Cardiac septum (tissue), 1 donor: ENCODE measurements at regions not wholly inside any gene's neighbourhood (a gene's known extent, or its start where the extent isn't known, plus 50 kb on each side); places are given as distances from the start of the nearest gene placed in this dataset.

Experiments
- DNase-seq: peaks from one replicate; pipeline ENCODE4 v3.0.0-alpha.2; 2020; ENCODE audit warnings: low spot score
- intact Hi-C: fragments of 100-400 bp; cut with DNase I; formaldehyde crosslinking; loops from one replicate; pipeline ENCODE4 v1.14.0; 2022
- donor health status: DM: no; HTN: no; CAD: no.

DNA sequence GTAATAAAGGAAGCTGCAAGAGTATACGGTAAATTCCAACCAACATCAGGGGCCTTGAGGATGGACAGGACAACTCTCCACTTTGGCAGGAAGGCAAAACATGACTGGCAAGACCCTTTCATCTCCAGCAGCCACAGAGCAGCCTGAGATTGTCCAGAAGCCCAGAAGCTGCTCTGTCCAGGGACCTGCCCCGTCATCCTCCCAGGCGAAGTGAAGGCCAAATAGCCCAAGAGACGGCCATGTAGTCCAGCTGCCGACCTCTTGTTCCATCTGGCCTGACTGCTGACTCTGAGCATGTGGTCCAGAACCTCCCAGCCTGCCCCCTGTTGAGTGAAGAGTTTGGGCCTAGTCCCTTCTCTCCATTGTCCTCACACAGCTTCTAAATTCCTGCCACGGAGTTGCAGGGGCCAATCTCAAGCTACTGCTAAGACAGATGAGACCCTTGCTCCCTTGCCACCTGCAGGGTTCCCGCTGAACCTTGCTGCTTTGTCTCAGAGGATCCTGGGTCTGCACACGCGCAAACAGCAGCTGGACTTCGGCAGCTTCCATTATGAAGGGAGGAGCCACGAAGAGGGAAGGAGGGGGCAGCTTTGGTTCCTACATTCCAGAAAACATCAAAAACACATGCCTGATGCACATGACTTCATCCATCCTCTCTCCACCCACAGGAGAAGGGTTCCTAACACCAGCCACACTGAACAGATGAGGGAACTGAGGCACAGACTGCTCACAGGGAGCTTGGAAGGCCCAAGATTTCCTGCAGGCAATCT, 196.9 kb downstream of the KATNAL1 start:
- intact Hi-C loops, result no loop called here
- DNase-seq, result peak; percentile 70

DNA sequence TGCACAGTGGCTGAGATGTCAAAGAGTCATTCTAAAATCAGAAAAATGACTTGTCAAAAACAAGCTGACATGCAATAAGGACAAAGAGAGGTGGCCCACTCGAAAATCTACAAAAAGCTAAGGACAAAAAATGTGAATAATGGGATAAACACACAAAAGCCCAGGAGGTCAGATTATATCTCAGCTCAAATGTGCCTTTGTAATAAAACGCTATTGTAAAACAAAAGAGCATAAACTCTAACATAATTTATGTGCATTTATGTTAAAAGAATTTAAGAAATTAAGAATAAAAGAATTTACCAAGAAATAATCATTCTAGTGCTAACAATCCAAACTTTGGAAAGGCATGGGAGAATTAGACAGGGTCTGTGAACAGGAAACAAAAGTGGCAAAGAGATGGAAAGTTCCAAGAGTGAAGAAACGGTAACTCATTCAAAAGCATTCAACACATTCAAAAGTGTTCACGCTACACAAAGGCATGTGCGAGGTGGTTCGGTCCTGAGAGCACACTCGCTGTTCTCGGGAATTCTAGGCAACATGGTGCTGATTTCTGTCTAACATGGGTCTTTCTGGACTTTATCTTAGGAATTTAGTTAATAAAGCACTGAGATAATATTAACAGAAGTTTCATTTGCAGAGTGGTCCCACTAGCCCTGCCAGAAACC, 197.7 kb downstream of the KATNAL1 start:
- no peak for DNase-seq
- intact Hi-C loops, result no loop called here

DNA sequence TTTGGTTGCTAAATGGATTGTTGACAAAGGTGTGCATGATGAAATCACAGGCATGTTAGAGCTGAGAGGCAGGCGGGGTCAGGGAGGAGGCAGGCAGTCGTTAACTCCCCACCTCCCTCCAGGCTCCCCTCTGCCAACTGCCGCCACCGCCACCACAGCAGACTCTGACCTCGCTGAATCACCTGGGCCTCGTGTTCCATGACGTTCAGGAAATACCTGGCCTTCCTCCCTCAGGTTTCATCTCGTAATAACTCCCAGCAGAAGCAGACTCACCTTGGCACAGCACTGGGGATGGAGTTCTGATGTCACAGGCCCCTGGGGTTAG, 198.5 kb downstream of the KATNAL1 start:
- intact Hi-C loops, result no loop called here
- DNase-seq, result no peak

DNA sequence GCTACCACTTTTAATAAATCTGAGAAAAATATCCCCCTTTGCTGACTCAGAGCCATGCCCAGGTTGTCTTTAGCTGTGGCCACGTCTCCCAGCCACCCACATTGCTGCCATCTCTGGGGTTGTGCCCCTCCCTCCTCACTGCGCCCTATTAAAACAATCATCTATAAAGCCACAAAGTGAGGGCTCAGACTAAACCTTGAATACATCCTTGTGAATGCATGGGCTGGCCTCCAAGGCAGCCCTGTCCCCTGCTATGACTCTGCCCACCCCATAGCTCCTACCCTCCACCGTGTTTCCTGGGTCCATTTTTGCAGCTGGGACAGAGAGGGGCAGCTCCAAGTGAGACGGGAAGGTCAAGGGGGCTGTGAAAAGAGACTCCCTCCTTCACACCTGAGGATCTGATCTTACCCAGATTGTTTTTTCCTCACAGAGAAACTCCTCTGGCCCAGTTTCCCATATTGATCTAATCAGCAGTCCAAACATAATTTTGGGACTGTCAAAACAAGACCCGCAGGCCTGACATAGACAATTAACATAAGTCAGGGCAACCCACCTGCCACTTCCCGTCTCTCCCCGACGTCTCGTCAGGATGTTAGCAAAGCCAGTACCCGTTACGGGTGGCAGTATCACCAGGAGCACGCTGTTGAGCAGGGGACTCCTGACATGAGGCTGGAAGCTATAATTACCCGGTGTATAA, 199.0 kb downstream of the KATNAL1 start:
- intact Hi-C loops, result no loop called here
- DNase-seq, result peak; percentile 39

DNA sequence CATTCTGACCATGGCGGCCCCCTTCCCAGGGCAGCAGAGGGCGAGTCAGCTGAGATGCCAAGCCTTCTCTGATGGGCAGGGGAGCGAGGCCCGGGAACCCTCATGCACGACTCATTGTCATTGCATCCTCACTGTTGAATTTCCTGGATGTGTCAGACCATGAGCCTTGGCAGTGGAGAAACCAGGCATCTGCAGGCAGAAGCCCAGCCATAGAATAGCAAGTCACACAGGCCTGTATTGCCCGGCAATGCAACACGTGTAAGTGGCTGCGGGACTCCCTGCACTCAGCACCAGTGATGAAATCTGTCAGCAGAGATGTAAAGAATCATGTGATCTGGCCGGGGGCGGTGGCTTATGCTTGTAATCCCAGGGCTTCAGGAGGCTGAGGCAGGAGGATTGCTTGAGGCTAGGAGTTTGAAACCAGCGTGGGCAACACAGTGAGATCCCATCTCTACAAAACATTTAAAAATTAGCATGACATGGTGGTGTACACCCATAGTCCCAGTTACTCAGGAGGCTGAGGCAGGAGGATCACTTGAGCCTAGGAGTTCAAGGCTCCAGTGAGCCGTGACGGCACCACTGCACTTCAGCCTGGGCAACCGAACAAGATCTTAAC, 199.7 kb downstream of the KATNAL1 start:
- DNase-seq, result peak; percentile 64
- intact Hi-C loops, result no loop called here

DNA sequence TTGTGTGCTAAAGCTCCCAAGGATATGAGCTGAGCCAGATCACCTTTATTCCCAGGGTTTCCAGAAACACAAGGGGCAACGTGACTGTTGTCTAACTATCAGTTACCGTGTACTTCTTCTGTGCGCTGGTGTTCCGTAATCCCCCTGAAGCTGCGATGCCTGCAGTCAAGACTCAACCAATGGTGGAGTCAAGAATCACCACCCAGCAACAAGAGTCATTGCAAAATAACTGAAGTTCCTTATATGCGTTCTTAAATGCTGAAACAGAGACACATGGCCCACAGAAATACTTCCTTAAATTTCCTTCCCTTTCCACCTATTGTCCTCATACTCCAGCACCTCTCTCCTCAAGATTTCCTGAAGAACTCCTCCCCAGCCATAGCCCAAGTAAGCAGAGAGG, 200.2 kb downstream of the KATNAL1 start:
- peak; percentile 66 for DNase-seq
- intact Hi-C loops, result no loop called here

DNA sequence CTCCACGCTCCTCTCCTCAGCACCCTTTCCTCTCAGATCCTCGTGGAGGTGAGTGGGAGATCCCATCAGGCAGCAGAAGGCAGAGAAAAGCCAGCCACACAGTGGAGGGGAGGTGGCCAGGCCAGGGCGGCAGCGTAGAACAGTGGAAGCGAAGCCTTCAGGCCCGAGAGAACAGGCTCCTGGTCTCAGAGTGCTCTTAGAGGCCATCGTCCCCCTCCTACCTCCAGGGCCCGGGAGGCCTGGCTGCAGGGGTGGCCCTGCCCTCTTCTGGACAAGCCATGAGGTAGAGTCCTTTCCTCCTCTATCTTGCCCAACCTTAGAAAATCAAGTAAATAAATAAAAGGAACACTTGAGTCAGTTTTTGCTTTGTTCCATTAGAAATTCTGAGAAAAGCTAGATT, 202.0 kb downstream of the KATNAL1 start:
- intact Hi-C loops, result no loop called here
- peak; percentile 72 for DNase-seq

DNA sequence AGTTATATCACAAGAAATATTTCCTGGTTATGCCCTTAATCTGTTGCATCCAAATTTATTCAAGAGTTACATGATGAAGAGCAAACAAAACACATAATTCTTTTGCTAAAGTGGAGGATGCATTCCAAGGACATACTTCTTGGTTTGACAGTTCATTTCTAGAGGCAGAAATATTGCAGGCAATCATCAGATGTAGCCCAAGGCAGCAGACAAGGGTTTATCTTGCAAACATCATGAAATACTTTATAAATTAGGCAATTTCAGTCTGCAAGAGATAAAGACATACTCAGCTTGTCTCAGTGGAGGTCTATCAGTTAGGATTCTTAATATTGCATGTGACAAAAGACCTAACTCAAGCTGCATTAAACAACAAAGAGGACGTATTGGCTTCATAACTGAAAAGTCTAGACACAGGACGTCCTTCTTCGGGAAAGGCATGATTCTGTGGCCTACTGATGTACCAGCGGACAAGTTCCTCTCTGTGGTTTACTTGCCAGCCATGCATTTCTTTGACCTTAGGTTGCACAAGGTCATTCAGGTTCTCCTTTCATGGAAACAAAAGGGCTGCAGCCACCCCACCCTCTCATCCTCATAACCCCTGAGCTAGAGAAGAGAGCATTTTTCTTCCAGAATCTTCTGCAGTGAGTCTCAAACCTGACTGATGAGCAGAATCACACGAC, 204.1 kb downstream of the KATNAL1 start:
- DNase-seq, result no peak
- intact Hi-C loops, result no loop called here

DNA sequence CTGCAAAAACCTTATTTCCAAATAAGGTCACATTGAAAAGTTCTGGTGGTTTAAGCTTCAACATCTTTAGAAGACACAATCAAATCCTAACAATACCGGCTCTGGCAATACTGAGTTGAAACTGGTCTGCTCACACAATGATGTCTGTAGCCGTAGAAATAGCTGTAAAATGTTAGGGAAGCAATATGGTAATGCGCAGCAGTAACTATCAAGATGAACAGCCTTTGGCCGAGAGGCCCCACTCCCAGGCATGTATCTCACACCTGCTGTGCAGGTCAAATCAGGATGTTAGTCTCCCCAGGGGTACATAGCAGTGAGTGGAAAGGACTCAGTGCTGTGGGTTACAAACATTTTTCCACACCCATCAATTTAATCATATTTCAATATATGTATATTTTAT, 207.1 kb downstream of the KATNAL1 start:
- intact Hi-C loops, result no loop called here
- DNase-seq, result peak; percentile 33

DNA sequence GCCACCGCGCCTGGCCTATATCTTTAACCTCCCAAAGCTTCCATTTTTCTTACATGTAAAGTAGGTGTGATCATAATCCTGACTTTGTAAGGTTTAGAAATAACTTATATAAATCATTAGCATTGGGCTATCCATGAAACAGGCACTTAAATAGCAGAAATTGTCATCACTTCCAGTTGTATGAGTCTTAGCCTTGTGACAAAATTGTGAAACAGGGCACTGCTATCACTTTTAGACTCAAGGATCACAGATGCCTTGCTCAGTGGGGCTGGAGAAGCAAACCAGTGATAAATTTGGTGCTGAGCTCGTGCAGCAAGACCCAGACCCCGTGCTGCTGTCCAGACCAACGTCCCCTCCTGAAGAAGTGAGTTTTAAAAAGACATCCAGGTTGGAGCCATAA, 209.7 kb downstream of the KATNAL1 start:
- intact Hi-C loops, result no loop called here
- DNase-seq, result peak; percentile 53

DNA sequence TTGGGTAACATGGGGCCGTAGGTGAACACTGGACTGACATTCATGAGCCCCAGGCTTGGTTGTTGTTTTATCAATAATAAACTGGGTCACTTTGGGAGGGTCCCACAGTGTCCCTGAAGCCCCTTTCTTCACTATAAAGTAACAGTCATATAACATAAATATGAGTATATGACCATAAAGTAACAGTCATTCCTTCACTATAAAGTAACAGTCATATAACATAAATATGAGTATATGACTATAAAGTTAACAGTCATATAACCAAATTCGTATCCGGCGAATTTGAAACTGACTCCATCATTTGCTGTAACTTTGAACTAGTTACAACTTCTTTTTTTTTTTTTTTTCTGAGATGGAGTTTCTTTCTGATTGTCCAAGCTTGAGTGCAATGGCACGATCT, 210.3 kb downstream of the KATNAL1 start:
- intact Hi-C loops, result no loop called here

DNA sequence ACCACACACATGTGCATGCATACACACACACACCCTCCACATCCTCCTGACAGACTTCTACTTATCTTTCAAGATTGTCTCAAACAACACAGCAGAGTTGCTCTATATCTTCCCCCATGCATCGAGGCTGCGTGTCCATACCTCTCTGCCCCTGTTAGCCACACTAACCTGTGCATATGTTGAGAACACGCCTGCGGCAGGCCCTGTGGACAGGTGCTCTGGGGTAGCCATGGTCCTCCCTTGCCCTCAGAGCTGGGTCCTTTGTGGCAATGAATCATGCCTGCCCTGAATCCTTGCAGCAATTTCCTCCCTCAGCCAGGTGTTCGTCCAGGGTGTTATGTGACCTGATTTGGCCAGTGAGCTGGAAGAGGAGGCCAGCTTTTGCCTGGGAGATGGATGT, 213.3 kb downstream of the KATNAL1 start:
- intact Hi-C loops, result no loop called here
- peak; percentile 68 for DNase-seq

More for the DNA sequence above, 210.3 kb downstream of the KATNAL1 start:
- peak; percentile 1 for DNase-seq

DNA sequence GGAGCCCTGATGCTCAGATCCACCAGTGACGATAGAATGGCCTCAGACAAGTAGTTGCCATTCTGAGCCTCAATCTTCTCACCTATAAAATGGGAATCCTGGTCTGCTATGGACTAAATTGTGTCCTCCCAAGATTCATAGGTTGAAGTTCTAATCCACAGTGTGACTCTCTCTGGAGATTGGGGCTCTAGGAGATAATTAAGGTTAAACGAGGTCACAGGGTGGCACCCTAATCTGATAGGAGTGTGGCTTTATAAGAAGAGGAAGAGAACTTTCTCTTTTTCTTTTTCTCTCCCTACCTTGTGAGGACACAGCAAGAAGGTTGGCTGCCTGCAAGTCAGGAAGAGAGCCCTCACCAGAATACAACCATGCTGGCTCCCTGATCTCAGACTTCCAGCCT, 214.1 kb downstream of the KATNAL1 start:
- DNase-seq, result peak; percentile 10
- intact Hi-C loops, result no loop called here

DNA sequence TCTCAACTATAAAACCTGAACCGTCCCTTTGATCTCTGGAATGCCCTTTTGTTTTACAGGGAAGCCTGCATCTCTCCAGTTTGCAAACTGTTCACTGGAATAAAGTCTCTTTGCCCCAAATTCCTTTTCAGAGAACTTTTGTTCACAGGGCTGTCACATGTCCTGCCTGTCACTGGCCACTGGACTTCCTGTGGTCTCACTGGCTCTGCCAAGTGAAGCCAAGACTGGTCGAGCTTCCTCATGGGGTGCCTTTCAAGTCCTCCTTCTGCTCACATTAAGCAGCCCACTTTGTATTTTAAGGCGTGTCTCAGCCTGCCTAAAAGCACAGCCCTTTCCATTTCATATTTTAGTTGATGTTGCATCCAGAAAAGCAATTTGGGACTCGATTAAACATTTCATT, 215.7 kb downstream of the KATNAL1 start:
- intact Hi-C loops, result no loop called here
- peak; percentile 27 for DNase-seq

DNA sequence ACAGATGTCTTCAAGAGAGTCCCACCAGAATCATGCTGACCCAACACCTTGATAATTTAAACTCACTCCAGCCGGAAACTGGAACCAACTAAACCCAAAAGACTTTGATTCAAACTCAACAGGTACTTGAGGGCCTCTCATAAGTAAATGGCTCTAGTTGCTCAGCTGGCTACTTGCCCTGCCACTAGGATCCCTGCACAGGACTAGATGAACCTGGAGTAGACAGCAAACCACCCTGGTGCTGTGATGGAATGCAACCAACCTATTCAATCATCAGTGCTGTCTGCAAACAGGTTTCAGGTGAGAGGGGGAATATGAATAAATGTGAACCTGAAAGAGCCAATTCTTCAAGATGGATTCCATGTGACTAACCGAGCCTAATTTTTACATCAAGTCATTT, 216.3 kb downstream of the KATNAL1 start:
- intact Hi-C loops, result no loop called here
- peak; percentile 29 for DNase-seq

DNA sequence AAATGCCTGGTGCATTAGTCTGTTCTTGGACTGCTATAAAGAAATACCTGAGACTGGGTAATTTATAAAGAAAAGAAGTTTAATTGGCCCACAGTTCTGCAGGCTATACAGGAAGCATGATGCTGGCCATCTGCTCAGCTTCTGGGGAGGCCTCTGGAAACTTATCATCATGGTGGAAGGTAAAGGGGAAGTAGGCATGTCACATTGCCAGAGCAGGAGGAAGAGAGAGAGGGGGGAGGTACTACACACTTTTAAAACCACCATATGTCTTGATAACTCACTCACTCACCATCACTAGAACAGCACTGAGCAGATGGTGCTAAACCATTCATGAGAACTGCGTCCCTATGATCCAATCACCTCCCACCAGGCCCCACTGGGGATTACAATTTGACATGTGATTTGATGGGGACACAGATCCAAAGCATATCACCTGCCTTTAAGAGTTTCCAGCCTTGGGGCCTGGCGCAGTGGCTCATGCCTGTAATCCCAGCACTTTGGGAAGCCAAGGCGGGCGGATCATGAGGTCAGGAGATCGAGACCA, 219.0 kb downstream of the KATNAL1 start:
- DNase-seq, result peak; percentile 9

DNA sequence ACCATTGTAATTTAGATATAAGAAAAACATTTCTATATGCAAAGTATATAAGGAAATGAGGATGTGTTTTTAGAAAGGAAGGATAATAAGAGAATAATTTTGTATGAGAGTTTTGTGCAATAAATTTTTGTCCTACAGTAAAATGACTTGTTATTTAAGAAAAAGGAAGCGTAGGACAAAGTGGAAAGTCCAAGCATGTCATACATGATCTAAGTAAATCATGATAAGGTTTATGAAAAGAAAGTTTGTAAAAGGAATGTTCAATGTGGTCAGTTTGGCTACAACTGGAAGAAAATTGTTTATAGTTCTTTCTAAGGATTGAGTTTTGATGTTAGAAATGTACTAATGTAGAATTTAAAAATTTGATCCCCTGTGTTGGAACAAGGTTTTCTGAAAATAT, 222.3 kb downstream of the KATNAL1 start:
- intact Hi-C loops, result no loop called here
- DNase-seq, result no peak

More for the DNA sequence above, 219.0 kb downstream of the KATNAL1 start:
- intact Hi-C loops, result no loop called here

DNA sequence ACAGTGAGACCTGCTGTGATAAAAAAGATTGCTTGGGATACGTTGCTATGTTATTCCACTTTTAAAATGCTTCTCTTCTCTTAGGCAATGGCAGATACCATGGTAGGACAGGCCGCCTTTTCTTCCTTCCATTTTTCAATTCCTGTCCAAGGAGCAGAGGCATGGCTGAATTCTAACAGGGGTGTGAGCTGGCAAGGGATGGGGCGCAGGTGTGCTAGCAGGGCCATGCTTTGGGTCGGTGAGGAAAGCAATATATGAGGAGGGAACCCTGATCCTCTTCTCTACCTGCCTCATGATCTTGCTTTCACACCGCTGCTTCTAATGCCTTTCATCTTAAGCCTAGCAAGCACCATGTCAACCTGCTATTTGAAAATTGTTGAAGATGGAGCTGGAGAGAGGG, 225.0 kb downstream of the KATNAL1 start:
- intact Hi-C loops, result no loop called here
- DNase-seq, result no peak

DNA sequence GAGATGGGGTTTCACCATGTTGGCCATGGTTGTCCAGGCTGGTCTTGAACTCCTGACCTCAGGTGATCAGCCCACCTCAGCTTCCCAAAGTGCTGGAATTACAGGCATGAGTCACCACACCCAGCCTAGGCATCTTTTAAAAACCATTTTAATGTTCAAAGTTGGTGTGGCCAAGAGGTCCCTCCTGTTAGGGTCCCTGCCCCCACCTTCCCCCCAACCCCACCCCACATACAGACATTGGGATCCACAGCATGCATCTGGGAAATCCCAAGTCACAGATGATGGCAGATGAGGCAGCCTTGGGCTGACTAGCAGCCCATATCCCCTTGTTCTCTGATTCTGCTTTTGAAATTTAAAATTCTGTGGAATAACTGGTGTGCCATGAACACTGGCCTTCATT, 226.0 kb downstream of the KATNAL1 start:
- DNase-seq, result peak; percentile 57
- intact Hi-C loops, result no loop called here

DNA sequence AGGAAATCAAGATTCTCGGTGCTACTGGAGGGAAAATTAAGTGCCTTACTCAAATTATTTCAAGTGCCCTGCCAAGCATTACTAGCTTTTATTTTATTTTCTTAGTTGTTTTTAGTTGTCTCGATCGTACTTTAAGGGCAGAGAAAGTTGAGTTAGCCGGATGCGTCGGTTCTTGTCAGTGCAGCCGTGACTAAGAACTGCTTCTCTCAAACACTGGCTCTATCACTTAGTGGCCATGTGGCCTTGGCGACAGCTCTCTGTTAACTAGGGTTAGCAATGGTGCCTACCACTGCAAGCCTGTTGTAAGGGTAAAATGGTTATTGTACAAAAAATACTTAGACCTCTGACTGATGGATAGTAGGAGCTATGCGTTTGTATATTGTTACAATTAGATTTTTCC, 227.8 kb downstream of the KATNAL1 start:
- intact Hi-C loops, result no loop called here
- peak; percentile 9 for DNase-seq
